ENCODE measurements at regions not wholly inside any gene's neighbourhood (a gene's known extent, or its start where the extent isn't known, plus 50 kb on each side); places are given as distances from the start of the nearest gene placed in this dataset.

- ATAC-seq (no peak), DNase-seq (no peak)
- intact Hi-C loops (cut with DNase I, micrococcal nuclease), result no loop called here
These were observed 568.3 kb downstream of the CCDC171 start for GRCh38 chr9:16121168-16121567.

DNA sequence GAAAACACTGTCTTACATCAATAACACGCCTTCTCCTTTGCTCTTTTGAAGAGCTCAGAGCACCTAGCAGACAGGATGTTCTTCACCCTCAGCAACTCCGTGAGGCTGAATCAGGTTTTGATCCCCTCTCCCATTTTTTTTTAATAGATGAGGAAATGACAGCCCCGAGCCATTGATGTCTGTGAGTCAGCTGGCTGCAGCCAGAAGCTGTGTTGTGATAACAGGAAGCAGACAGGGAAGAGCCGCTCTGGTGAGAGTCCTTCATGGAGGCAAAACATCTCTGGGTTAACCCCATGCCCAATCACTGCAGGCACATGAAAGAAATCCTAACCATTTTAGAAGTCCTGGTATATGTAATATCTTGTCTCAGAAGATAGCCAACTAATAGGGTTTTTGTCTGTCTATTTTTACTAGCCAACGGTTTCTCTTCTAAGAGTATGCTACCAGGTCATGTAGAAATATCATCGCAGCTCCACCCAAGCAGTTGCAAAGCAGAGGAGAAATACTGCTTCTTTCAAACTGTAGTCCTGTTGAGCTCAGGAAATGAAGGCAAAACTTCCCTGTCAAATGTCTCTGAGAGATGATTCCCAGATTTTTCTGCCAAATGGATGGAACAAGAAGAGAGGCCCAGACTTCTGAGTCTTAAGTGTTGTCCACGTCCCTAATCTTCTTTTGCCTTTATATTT is 568.9 kb downstream of the CCDC171 start:
- ATAC-seq (no peak), DNase-seq (no peak)
- intact Hi-C loops (cut with DNase I, micrococcal nuclease), result no loop called here

DNA sequence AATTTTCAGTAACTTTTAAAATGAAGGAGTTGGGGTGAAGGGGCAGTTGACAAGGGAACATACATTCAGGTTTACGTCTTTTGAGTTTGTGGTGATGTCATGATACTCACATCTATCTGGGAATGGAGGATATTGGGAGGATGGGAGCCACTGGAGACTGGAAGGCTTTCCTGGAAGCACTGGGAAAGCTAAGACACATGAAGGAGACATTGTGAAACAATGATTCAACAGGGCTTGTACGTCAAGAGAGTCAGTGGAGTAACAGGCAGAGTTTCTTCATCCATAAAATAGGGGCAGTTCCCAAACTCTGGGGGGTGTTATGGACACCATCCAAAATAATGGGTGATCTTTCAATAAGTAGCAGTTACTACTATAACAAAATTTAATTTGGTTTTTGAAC is 572.8 kb downstream of the CCDC171 start:
- no peak for ATAC-seq
- intact Hi-C loops (cut with DNase I, micrococcal nuclease), result no loop called here
- no peak for DNase-seq

- intact Hi-C loops (cut with DNase I, micrococcal nuclease), result no loop called here
- no peak for ATAC-seq
- DNase-seq, result no peak
These were observed 573.2 kb downstream of the CCDC171 start for GRCh38 chr9:16126042-16126441.

GRCh38 chr9:16128003-16128402 is 575.2 kb downstream of the CCDC171 start:
- ATAC-seq (no peak), DNase-seq (no peak)
- intact Hi-C loops (cut with DNase I, micrococcal nuclease), result no loop called here

GRCh38 chr9:16131264-16131663 is 578.4 kb downstream of the CCDC171 start:
- intact Hi-C loops (cut with DNase I, micrococcal nuclease), result loop anchor here in 1 of 2 donors (10.0 kb wide), 1 partner anchor 256 kb away; no protein-coding TSS in a partner anchor
- DNase-seq (no peak), ATAC-seq (no peak)

GRCh38 chr9:16132513-16132912 is 579.7 kb downstream of the CCDC171 start:
- intact Hi-C loops (cut with DNase I, micrococcal nuclease), result loop anchor here in 1 of 2 donors (10.0 kb wide), 1 partner anchor 258 kb away; no protein-coding TSS in a partner anchor
- no peak for ATAC-seq
- no peak for DNase-seq

- DNase-seq (no peak), ATAC-seq (peak; percentile 74)
- intact Hi-C loops (cut with DNase I, micrococcal nuclease), result loop anchor here in 1 of 2 donors (10.0 kb wide), 1 partner anchor 258 kb away; no protein-coding TSS in a partner anchor
These were observed 580.2 kb downstream of the CCDC171 start for GRCh38 chr9:16133032-16133431.

- intact Hi-C loops (cut with DNase I, micrococcal nuclease), result loop anchor here in 1 of 2 donors (10.0 kb wide), 1 partner anchor 259 kb away; no protein-coding TSS in a partner anchor
- peak; percentile 31 to 47 for DNase-seq
- peak; percentile 88 for ATAC-seq
These were observed 580.8 kb downstream of the CCDC171 start for GRCh38 chr9:16133556-16134227.

DNA sequence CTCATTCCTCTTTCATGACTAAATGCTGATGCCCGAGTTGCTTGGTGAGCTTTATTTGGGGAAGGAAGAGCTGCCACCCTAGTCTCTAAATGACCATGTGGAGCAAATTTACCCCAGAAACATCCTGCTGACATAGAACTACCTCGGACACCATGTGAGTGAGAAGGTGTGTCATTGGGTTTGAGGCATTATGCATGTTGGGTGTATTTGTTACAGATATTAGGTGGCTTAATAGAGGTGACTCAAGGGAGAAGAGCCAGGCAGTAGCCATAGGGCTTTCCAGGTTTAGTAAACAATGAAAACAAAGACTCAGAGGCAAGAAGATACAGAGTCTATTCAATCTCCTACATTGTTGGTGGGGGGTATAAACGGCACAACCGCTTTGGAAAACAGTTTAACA is 581.5 kb downstream of the CCDC171 start:
- intact Hi-C loops (cut with DNase I, micrococcal nuclease), result loop anchor here in 1 of 2 donors (10.0 kb wide), 1 partner anchor 260 kb away; no protein-coding TSS in a partner anchor
- no peak for DNase-seq
- no peak for ATAC-seq

DNA sequence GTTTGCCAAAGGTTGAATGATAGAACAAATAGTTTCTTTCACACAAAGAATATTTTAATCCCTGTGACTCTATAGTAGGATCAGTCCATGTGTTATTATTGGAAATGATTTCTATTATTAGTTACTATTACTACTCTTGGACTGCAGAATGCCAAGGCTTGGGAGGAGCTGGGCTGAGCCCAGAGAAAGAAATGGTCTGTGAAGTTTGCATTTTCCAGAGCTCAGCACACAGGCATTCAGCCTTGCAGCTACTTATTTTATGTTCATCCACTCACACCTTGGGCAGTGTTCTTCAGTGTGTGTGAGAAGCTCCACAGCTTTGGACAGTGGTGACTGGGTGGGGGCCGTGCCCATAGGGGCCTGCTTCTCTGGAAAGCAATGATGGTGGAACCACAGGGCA is 583.1 kb downstream of the CCDC171 start:
- no peak for DNase-seq
- no peak for ATAC-seq
- intact Hi-C loops (cut with DNase I, micrococcal nuclease), result loop anchor here in 1 of 2 donors (10.0 kb wide), 1 partner anchor 261 kb away; no protein-coding TSS in a partner anchor

DNA sequence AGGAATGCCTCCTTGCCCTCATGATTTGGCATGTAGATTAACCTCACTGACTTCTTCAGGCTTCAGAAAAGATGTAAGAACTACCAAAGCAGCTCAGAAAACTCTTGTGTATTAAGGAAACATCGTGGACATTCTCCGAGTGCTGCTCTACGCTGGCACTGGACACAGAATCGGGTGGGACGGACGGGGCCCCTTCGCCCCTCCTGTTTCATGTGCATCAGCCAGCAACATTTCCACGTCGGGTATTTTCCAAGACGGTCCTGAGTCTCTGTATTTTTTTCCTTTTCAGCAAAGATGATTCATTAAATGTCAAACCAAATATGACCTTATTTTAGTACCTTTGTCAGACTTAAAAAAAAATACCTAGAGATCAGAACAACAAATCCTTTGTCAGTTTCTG is 583.6 kb downstream of the CCDC171 start:
- DNase-seq, result no peak
- intact Hi-C loops (cut with DNase I, micrococcal nuclease), result loop anchor here in 1 of 2 donors (10.0 kb wide), 1 partner anchor 262 kb away; no protein-coding TSS in a partner anchor
- ATAC-seq, result no peak

DNA sequence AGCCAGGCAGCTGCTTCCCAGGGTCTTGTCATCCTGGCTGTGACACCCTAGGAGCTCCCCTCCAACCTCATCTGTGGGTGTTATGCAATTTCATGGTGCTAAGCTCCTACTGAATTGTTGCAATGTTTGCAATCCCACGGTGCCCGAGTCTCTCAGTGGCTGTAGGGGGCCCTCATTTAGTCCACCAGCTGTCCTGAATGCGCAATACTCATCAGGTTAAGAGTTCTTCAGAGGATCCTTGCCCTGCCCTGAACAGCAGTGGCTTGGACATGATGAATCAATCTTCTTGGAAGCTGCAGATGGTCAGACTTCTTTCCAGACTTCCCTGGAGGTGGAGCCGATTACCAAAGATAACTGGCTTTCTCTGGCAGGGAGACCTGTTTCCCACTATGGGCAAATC is 584.1 kb downstream of the CCDC171 start:
- intact Hi-C loops (cut with DNase I, micrococcal nuclease), result loop anchor here in 1 of 2 donors (10.0 kb wide), 1 partner anchor 262 kb away; no protein-coding TSS in a partner anchor
- ATAC-seq, result no peak
- no peak for DNase-seq

- intact Hi-C loops (cut with DNase I, micrococcal nuclease), result loop anchor here in 1 of 2 donors (10.0 kb wide), 1 partner anchor 264 kb away; no protein-coding TSS in a partner anchor
- ATAC-seq (no peak), DNase-seq (no peak)
These were observed 586.0 kb downstream of the CCDC171 start for GRCh38 chr9:16138561-16139491.

GRCh38 chr9:16139774-16140173 is 586.9 kb downstream of the CCDC171 start:
- ATAC-seq (no peak), DNase-seq (no peak)
- intact Hi-C loops (cut with DNase I, micrococcal nuclease), result loop anchor here in 1 of 2 donors (10.0 kb wide), 1 partner anchor 265 kb away; no protein-coding TSS in a partner anchor

DNA sequence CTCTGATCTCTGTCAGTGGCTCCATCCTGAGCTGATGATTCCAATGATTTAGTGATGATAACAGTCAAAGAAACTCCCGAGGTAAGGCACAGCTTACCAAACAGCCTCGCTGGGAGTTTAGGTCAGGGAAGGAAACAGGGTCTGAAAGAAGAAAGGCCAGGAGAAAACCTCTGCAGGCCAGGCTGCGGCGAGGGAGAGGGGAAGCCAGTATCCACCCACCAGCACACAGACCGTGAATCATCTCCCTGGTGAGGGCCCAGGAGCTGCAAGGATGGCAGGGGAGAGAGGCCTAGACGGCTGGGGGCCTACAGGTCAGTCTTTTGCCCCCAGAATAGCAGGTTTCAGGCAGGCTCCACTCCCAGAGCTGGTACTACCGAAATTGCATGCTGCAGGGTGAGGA is 590.5 kb downstream of the CCDC171 start:
- ATAC-seq (no peak), DNase-seq (no peak)
- intact Hi-C loops (cut with DNase I, micrococcal nuclease), result no loop called here

GRCh38 chr9:16143947-16144890 is 591.4 kb downstream of the CCDC171 start:
- intact Hi-C loops (cut with DNase I, micrococcal nuclease), result no loop called here
- DNase-seq, result no peak
- no peak for ATAC-seq

All from left colon (tissue), 2 donors.